HG02970 (cell line): ENCODE measurements at regions not wholly inside any gene's neighbourhood (a gene's known extent, or its start where the extent isn't known, plus 50 kb on each side); places are given as distances from the start of the nearest gene placed in this dataset.

ENCODE experiments used
- ATAC-seq: cut with Tn5 transposase; IDR thresholded peaks from one replicate; pipeline ENCODE4 v1.9.1; 2021; ENCODE audit warnings: mild to moderate bottlenecking, moderate library complexity, moderate number of reproducible peaks; ENCODE audit not compliant: unreplicated experiment, low FRiP score

DNA sequence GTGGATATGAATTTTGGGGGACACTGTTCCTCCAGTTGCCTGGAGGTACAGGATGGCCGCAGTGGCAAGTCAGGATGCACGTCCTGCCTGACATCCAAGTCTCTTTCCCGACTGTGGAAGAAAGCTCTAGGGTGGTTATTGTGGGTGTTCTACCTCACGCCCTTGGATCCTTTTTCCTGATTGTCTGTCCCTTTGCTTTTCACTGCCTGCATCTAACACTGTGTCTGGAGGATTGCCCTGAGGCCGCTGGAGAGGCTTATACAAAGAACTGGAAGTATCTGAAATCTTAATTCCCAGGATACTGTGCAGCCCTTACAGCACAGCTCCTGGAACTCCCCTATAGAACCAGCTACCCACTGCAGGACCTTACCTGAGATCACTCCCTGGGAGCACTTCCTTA, 250.5 kb downstream of the TFCP2L1 start:
- ATAC-seq: no peak

DNA sequence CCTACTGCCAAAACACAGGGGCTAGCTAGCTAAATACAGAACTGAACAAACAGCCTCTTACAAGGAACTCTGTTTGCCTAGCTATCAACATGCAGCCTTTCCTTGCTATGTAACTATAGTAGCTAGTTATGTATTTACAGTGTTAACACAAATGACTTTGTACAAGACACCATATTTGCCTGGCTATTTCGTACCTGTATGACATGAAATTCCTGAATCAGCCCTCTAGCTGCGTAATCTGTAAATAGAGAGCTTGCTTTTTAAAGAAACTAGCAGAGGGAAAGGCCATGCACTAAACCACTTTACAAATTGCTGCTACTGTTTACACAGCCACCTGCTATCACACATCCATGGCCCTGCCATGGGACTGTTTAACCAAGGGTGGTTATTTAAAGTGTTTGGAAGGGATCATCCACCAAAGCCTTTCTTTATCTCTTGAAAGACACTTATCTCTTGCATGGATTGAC, 248.7 kb downstream of the TFCP2L1 start:
- no peak for ATAC-seq

DNA sequence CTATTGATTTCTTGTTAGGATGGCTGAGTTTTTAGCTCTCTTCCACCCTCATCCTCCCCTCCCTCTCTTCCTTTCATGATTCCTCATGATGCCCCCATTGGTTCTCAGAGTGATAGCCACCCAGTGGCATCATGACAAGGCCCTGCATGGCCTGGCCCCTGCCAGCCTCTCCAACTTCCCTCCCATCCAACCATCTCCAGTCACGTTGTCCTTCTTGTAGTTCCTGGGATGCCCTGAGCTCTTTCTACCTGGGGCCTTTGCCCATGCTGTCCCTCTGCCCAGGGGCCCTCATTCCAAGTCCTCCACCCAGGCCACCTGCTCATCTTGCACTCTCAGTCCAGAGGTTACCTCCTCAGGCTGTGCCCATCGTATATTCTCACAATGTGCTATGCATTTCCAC, 247.5 kb downstream of the TFCP2L1 start:
- ATAC-seq: no peak

DNA sequence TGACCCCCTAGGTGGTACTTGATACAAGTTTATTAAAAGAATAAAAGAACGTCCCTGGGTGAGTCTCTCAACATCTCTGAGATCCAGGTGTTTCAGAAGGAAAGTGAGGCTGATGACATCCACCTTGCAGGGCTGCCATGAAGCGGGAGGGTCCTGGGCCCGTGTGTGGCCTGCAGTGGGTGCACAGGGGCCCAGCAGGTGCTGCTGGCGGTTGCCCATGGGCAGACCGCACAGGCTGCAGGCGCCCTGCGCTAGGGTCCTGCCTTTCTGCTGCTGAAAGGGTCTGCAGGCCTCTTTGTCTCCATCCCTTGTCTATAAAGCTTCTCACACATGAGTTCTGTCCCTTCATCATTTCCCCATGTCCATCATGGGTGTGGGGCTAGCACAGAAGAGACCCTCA, 247.0 kb downstream of the TFCP2L1 start:
- ATAC-seq: no peak

DNA sequence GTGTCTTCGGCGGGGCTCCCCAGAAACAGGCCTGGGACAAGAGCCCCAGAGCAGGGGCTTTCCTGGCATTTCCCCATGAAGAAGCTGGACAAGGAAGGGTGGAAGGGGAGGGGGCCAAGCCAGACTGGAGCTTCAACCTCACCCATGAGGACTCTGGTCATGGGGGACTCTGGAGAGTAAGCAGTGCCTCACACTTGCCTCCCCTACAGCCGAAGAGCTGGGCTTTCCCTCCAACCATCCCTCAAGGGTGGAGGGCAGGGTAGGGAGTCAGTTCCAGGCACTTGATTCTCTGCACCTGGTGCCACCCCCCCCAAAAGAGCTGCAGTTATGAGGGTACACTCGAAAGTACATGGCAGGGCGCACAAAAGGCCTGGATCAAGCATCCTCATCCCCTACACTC, 246.6 kb downstream of the TFCP2L1 start:
- no peak for ATAC-seq

DNA sequence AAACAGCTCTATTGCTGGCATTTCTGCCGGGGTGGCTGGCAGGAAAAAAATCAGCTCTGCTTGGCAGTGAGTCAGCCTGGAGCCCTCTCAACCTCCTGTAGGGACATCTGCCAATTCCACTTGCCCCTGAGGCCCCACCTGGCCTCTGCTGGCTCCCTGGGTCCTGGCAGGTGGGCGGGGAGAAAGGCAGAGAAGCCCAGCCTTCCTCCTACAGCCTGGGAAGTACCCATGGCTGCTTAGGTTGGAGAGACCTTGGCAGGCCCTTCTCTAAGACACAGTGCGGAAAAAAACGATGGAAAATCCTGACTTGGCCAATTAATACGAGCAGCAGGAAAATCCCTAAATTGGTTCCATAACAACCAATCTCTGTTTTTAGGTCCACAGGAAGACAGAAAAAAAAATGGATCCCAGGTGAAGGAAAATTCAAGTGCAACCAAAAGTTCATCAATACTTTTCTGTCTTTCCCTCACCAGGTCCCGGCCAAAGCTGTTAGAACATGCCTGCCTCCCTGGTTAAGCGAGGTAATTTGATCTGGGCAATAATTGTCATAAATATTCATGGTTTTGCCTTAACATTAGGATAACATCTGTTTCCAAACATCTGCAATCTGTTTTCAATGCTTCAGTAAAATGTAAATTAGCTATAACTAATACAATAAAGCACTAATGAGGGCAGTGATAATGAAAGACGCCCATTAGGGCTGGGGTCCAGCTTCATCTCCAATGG, 245.9 kb downstream of the TFCP2L1 start:
- no peak for ATAC-seq

DNA sequence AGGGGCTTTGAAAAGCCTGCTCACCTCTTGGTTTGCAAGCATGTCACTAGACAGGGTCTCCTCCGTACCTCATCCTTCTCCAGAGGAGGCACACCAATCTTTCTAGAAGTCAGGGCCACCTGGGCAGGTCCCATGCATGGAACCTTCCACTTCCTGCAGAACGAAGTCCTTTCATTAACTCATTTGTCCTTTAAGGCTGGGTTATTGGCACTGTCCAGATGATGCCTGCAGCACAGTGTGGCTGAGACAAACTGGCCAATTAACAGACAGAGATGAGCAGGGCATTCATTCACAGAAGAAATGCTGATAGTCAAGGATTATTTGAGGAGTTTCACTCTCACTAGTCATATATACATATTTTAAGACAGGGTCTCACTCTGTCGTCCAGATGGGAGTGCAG, 245.3 kb downstream of the TFCP2L1 start:
- ATAC-seq: no peak

DNA sequence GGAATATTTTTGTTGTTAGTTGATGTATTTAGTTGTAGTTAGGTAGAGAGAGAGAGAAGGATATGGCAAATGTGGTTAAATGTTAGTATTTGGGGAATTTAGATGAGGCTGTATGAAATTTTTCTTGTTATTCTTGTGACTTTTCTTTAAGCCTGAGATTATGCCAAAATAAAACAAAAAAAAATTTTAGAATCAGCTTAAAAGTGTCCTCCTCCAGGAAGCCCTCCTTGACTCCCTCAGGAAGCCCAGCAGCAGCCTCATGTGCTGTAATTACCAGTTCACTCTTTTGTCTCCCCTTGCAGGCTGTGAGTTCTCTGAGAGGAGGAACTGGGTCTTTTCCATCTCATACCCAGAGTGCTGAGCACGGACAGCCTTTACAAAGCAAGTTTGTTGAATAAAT, 243.5 kb downstream of the TFCP2L1 start:
- no peak for ATAC-seq

DNA sequence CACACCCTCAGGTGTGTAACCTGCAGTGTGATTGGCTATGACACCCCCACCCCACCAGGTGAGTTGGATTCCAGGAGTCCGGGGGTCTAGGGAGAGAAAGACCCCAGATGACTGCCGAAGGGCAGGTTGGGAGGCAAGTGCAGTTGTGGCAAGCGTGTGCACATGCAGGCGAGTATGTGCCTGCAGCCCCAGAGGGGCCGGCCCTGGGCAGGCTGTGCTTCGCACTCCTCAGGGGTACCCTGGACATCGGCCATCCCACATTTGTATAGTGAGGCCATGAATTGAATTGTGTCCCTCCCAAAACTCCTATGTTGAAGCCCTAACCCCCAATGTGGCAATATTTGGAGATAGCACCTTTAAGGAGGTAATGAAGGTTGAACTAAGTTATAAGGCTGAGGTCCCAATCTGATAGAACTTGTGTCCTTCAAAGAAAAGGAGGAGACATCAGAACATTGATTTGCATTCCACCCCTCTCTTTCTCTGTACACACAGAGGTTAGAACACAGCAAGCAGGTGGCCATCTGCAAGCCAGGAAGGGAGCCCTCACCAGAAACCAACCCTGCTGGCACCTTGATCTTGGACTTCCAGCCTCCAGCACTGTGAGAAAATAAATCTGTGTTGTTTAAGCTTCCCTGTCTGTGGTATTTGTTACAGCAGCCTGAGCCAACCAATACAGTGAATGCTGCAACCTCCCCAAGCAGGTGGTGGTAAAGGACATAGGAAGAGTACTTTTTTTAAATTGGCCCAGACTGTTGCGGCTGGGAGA, 241.8 kb downstream of the TFCP2L1 start:
- no peak for ATAC-seq

DNA sequence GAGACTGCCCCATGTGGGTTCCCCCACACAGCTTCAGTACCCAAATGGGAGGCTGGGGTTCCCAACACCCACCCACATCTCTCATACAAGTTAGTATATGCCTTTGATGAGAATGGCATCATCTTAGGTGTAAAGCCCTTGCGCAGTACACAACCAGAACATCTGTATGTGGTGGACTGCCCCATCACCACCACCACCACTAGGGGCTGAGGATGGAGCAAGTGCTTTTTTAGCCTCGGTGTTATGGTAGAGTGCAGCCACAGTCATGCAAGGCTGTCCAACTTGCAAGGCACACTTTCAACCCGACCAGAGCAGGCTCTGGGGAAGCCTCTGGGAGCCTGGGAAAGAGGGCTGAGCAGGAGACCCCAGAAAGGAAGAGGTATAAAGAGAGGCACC, 241.2 kb downstream of the TFCP2L1 start:
- ATAC-seq: no peak

DNA sequence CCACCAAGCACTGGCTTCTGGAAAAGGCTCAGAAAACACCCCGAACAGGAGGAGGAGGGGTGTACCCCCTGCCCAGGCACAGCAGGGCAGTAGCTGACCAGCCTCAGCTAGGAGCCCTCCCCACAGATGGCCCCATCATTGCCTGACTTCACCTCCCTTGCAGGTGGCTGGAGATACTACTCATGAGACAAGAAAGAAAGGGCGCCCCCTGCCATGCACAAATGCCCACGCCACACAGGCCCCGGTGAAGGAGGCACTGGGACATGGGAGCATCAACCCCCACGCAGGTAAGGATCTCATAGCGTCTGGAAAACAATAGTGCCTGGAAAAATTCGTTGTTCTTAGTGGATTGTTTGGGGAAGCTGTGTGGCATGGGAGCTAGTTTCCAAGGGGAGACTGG, 240.6 kb downstream of the TFCP2L1 start:
- no peak for ATAC-seq

DNA sequence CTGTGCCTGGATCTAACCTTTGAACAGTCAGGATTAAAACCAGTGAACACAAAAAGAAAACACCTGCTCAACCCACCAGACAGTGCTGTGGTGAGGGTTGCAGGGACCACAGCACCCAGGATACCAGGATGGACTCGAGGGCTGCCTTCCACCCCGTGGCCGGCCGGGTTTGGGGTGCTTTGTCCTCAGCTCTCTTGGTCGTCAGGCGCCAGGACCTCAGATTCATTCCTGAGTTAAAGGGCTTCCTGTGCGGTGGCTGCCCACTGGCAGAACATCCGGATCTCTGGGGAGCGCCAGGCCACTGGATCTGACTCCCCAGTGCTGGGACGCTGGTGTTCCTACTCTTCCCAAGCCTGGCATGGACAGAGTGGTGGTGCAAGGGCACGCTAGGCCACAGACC, 239.8 kb downstream of the TFCP2L1 start:
- no peak for ATAC-seq

DNA sequence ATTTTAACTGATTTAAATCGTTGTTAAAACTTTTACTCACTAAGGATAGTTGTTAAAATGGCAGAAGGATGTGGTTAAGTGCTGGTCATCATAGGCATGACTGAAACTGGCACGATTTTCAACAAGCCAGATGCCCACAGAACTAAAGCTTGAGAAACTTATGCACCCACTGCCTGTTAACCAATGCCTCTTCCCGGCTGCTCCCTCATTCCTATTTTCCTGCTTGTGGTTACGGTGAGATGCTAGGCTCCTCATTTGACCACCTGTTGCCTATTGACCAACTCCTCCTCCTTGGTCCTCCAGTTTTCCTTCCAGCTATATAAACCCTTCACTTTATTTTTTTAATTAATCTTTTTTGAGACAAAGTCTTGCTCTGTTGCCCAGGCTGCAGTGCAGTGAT, 238.7 kb downstream of the TFCP2L1 start:
- no peak for ATAC-seq

DNA sequence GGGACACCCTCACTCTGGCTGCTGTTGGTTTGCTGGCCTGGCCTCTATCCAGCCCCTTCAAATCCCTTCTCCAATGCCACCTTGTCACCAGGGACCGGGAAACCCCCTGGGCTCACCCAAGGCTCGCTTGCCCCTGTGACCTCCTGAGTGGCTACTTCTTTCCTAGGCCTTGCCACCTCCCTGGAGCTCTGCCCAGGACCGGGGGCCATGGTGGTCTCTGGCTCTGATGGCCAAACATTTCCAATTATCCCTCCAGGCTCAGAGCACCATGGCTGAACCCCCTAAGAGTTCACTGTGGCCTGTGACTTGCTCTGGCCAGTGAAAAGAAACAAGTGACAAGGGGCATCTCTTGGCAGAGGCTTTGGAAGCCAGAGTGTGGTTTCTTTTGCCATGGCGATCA, 237.6 kb downstream of the TFCP2L1 start:
- ATAC-seq: no peak

DNA sequence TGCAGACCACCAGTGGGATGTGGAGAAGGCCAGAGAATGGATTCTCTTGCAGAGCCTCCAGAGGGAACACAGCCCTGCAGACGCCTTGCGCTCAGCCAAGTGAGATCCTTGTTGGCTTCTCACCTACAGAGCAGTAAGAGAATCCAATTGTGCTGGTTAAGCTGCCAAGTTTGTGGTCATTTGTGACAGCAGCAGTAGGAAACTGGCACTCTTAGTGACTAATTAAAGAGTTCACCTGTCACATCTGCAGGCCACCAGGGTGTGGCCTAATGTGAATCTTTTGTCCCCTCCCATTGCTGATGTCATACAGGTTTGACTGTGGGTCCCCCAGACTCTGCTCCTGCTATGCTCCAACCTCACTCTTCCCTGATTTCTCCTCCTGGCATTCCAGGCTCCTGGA, 235.9 kb downstream of the TFCP2L1 start:
- ATAC-seq: no peak

DNA sequence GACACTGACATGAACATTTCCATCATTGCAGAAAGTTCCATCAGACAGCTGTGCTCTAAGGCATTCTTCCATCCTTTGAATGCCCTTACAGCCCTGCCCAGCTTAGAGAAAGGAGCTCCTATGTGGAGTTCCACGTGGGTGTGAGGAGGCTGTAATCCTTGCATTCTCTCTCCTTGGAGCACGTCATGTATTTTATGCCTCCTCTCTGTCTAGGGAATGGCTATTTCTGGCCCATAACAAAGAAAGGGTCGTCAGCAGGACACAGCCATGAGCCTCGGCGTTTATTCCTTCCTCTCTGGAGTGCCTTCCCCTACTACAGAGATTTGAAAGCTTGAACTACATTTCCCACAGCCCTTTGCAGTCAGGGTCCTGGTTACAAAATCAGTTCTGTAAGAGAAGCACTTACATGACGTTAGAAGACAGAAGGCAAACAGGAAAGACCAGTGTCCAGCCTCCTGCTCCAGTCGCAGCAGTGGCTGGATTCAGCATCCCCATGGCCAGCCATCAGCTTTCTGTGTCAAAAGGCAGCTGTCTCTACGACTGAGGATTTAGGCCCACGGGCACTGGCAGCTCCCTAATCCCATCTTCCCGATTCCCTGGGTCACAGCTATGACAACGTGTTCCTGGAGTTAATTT, 234.9 kb downstream of the TFCP2L1 start:
- ATAC-seq: no peak

DNA sequence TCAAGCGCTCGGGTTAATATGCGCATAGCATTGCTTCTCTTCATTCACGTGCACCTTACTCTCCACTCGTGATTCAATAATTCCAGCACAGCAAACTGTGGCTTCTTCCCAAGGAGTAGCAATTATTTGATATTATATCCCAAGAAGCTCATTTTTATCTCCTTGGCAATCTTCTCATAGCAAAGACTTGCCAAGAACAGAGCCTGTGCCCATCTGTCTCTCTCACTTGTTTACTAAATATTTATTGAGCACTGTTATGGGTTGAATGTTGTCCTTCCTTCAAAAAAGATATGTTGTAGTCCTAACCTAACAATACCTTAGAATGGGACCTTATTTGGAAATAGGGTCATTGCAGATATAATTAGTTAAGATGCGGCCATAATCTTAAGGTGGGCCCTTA, 233.7 kb downstream of the TFCP2L1 start:
- no peak for ATAC-seq

DNA sequence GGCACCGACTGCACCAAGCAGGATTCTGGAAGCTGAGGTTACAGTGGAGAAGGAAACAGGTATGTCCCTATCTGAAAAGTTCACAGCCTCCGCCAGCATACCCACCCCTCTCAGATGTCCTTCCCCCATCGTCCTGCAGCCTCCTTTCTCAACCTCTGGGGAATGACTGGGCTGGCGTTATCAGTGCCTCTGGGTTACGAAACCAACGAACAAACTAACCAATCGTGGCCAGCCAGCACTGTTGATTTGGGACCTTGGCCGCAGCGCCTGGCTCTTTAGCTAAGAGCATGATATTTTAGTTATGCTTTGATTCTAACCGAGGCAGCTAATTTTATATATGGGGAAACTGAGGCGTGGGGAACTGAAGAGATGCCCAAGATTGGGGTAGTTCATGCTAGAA, 233.0 kb downstream of the TFCP2L1 start:
- ATAC-seq: no peak

DNA sequence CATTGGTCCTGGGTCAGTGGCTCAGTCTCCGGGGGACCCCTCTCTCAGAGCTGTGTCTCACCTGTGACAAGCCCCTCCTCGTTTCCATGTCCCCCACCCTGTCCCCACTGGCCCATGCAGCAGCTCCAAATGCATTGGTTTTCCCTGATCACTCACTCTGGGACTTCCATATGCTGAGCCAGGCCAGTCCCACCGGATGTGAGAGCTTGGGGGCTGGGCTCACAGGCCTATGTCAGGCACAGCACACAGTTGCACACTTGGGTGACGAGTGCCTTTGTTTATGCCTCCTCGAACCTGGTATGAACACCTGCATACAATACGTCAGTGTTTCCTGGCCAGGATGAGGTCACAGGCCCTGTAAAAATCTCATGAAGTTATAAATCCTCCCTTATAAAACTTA, 232.5 kb downstream of the TFCP2L1 start:
- no peak for ATAC-seq

DNA sequence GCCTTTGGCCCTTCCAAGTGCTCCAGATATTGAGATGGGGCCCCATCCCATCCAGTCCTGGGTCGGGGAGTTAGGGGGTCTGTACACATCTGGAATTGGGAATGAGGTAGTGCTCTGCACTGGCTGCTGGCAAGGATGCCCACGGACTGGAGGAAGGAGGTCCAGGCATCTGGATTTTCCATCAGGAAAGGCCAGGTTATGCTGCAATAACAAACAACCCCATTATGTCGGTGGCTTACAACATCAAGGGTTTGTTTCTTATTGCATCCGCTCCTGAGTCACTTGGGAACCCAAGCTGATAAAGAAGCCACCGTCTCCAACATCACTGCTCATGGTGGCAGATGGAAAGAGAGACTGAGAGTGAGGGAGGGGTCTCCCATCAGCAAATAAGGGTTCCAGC, 229.9 kb downstream of the TFCP2L1 start:
- no peak for ATAC-seq

DNA sequence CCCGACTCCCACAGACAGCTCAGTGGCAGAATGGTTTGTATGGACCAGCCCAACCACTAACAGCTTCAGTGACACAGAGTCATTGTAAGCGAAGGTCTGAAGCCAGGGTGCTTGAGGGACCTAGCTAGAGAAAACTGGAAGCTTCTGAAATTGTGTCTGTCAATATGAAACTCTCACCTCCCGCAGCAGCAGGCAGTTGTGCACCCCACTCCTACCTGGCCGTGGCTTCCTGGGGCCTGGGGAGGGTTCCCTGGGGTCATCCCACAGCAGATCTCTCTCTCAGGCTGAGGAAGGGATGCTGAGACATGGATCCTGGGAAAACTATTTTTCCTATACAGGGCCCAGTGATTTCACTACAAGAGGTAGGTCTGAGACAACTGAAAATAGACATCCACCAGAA, 229.5 kb downstream of the TFCP2L1 start:
- no peak for ATAC-seq
